MM.1S (cell line): ENCODE measurements at regions not wholly inside any gene's neighbourhood (a gene's known extent, or its start where the extent isn't known, plus 50 kb on each side); places are given as distances from the start of the nearest gene placed in this dataset.

Source experiments
- CTCF ChIP-seq: fragments of 300-600 bp; sonication (generic); IDR thresholded peaks from 2 replicates; pipeline ENCODE4 v1.5.1; 2016; ENCODE audit warnings: antibody characterized with exemption, low read length, mixed read lengths
- EZH2phosphoT487 ChIP-seq: fragments of 300-600 bp; sonication (generic); IDR thresholded peaks from 2 replicates; pipeline ENCODE4 v1.6.1; 2018; ENCODE audit warnings: antibody characterized with exemption, low read length

GRCh38 chr2:143928613-143929012 lies 591.3 kb downstream of the ZEB2 start:
- no peak for TF ChIP-seq EZH2phosphoT487
- no peak for TF ChIP-seq CTCF
